ENCODE measurements at regions not wholly inside any gene's neighbourhood (a gene's known extent, or its start where the extent isn't known, plus 50 kb on each side); places are given as distances from the start of the nearest gene placed in this dataset.

GRCh38 chr13:112007191-112007590 lies 59.8 kb upstream of the SOX1 start:
- no peak for DNase-seq

- DNase-seq: no peak
These were observed 56.2 kb upstream of the SOX1 start for GRCh38 chr13:112010714-112011113.

GRCh38 chr13:112012016-112012704 lies 54.8 kb upstream of the SOX1 start:
- no peak for DNase-seq

- DNase-seq: no peak
These were observed 54.3 kb upstream of the SOX1 start for GRCh38 chr13:112012705-112013085.

- DNase-seq: no peak
These were observed 53.3 kb upstream of the SOX1 start for GRCh38 chr13:112013665-112014064.

GRCh38 chr13:112014857-112015256 lies 52.1 kb upstream of the SOX1 start:
- no peak for DNase-seq
